HepG2 (cell line): ENCODE measurements at regions not wholly inside any gene's neighbourhood (a gene's known extent, or its start where the extent isn't known, plus 50 kb on each side); places are given as distances from the start of the nearest gene placed in this dataset.

Experiments used
- ATAC-seq: fragments of 200-7000 bp; cut with Tn5 transposase; 3 replicates; pipeline ENCODE4 v1.9.1; 2020; ENCODE audit warnings: mild to moderate bottlenecking, moderate library complexity
- BruUV-seq: library from RNA; stranded (reverse); fragments of 400-500 nt; replicated peaks from 2 replicates; lab custom pipeline; 2021; lab: Mats Ljungman, UMichigan
- CTCF ChIA-PET: fragments of 300-600 bp; formaldehyde crosslinking; extraction: SDS; loops from one replicate; lab custom pipeline; 2021; ENCODE audit warnings: low total read pairs, inconsistent platforms, low intra/inter-chr PET ratio; lab: Yijun Ruan, JAX
- POLR2A ChIA-PET: fragments of 350-600 bp; sonication (Branson Sonifier 250); formaldehyde crosslinking; loops from one replicate; lab custom pipeline; 2020; ENCODE audit warnings: antibody characterized with exemption, inconsistent platforms; lab: Yijun Ruan, JAX
- DNase-seq: peaks from one replicate; pipeline ENCODE4 v3.0.0-alpha.2; 2015; ENCODE audit warnings: low spot score
- FAIRE-seq: peaks from 3 replicates; lab custom pipeline; 2011; peaks lifted over from hg19 to GRCh38; lab: Jason Lieb, UNC
- H2AFZ ChIP-seq: one replicate; pipeline ENCODE4 v1.6.1; 2011; ENCODE audit warnings: low read length, inconsistent platforms
- H3K27ac ChIP-seq: fragments of 300-600 bp; 3 replicates; pipeline ENCODE4 v1.8.0; 2011; ENCODE audit warnings: mixed run types, mild to moderate bottlenecking, mixed read lengths, low read length, inconsistent platforms; ENCODE audit not compliant: insufficient read depth; ENCODE audit errors: extremely low read length
- H3K27me3 ChIP-seq, 2 experiments: fragments of 200-600 bp in 1 of 2; 2 replicates in 1 of 2; 3 replicates in 1 of 2; pipeline versions ENCODE4 v1.6.0 to v1.8.0; 2011; ENCODE audit warnings: low read length in 2 of 2, mild to moderate bottlenecking in 2 of 2, moderate library complexity in 2 of 2, inconsistent platforms in 1 of 2; ENCODE audit not compliant: insufficient read depth in 2 of 2, control insufficient read depth in 1 of 2
- H3K36me3 ChIP-seq, 2 experiments: fragments of 200-600 bp in 1 of 2; replicated peaks in 1 of 2; 2 replicates in 1 of 2; 3 replicates in 1 of 2; pipeline versions ENCODE4 v1.5.1 to v1.8.0; 2011; ENCODE audit warnings: low read length in 2 of 2, inconsistent platforms in 1 of 2; ENCODE audit not compliant: insufficient read depth in 2 of 2, control insufficient read depth in 1 of 2
- H3K4me1 ChIP-seq: 2 replicates; pipeline ENCODE4 v1.5.1; 2012; ENCODE audit warnings: low read length, inconsistent platforms; ENCODE audit not compliant: insufficient read depth
- H3K4me2 ChIP-seq: 2 replicates; pipeline ENCODE4 v1.6.0; 2011; ENCODE audit warnings: low read depth, low read length, inconsistent platforms
- H3K4me3 ChIP-seq, 3 experiments: fragments of 200-600 bp in 1 of 3; sonication (generic), shearing (Covaris generic) in 1 of 3; replicated peaks in 1 of 3; 2 replicates each; pipeline ENCODE4 v1.5.1; 2011 to 2016; ENCODE audit warnings: low read length in 3 of 3, inconsistent platforms in 2 of 3, low read depth in 2 of 3, mild to moderate bottlenecking in 2 of 3, control low read depth in 1 of 3, mixed read lengths in 1 of 3; ENCODE audit not compliant: insufficient read depth in 1 of 3
- H3K79me2 ChIP-seq: one replicate; pipeline ENCODE4 v1.6.1; 2011; ENCODE audit warnings: low read length, inconsistent platforms; ENCODE audit not compliant: insufficient read depth
- H3K9ac ChIP-seq: 2 replicates; pipeline ENCODE4 v1.6.0; 2011; ENCODE audit warnings: mild to moderate bottlenecking, low read depth, low read length, inconsistent platforms; ENCODE audit not compliant: insufficient read depth
- H3K9me3 ChIP-seq: 2 replicates; pipeline ENCODE4 v1.5.1; 2012; ENCODE audit warnings: mild to moderate bottlenecking, low read length
- H4K20me1 ChIP-seq: 2 replicates; pipeline ENCODE4 v1.6.0; 2011; ENCODE audit warnings: inconsistent platforms, mild to moderate bottlenecking, low read length, moderate library complexity; ENCODE audit not compliant: insufficient read depth
- DZIP1 ChIP-seq: sonication (generic); formaldehyde crosslinking; IDR thresholded peaks from 2 replicates; pipeline ENCODE4 v1.5.0; 2020; ENCODE audit warnings: mild to moderate bottlenecking, missing genetic modification reagents
- FOSL2 ChIP-seq: sonication (generic); formaldehyde crosslinking; IDR thresholded peaks from 2 replicates; pipeline ENCODE4 v1.4.0; 2020; ENCODE audit warnings: missing genetic modification reagents
- HBP1 ChIP-seq: IDR thresholded peaks from 2 replicates; pipeline ENCODE4 v1.6.1; 2016; ENCODE audit warnings: low read depth, control low read depth
- KDM3A ChIP-seq: IDR thresholded peaks from 2 replicates; pipeline ENCODE4 v1.6.1; 2018; ENCODE audit warnings: low read depth, missing compliant biosample characterization
- SMAD9 ChIP-seq: sonication (generic); formaldehyde crosslinking; IDR thresholded peaks from 2 replicates; pipeline ENCODE4 v1.5.1; 2020; ENCODE audit warnings: mild to moderate bottlenecking, missing genetic modification reagents
- ZMYM2 ChIP-seq: sonication (generic); formaldehyde crosslinking; IDR thresholded peaks from 2 replicates; pipeline ENCODE4 v1.8.0; 2022; ENCODE audit warnings: mild to moderate bottlenecking, missing genetic modification reagents
- ZNF256 ChIP-seq: sonication (generic); formaldehyde crosslinking; conservative IDR thresholded peaks from 2 replicates; pipeline ENCODE4 v1.4.0; 2020; ENCODE audit warnings: missing genetic modification reagents
- WGBS: methylation state at CpG from one replicate; pipeline ENCODE4 v1.1.6; 2017; ENCODE audit warnings: low lambda C conversion rate; 5-methylcytosine and 5-hydroxymethylcytosine counted together
- in situ Hi-C: cut with HindIII; loops from 2 replicates; pipeline ENCODE4 v1.10.0; 2017; ENCODE audit warnings: low pct_unique_long_range_greater_than_20kb; ENCODE audit not compliant: extremely low pct_ligation_motif_present
- intact Hi-C: fragments of 100-400 bp; cut with micrococcal nuclease; formaldehyde crosslinking; loops from one replicate; pipeline ENCODE4 v1.10.0; 2022; ENCODE audit not compliant: unreplicated experiment

- in situ Hi-C loops, result no loop called here
- ChIA-PET POLR2A (no interaction called here), CTCF (no interaction called here)
- Histone ChIP-seq H3K9me3 (no peaks in the 10 kb centered on the region), H4K20me1 (no peaks in the 10 kb centered on the region), H3K27me3 (peaks cover 0 to 3% of the 10 kb centered on the region in 2 experiments; a peak in 2 of 5 replicates), H3K4me2 (no peak overlapping the region), H3K4me1 (no peaks in the 10 kb centered on the region), H3K9ac (no peak overlapping the region), H2AFZ (no peak overlapping the region), H3K36me3 (no peaks in the 10 kb centered on the region), H3K4me3 (no peak overlapping the region), H3K79me2 (no peaks in the 10 kb centered on the region), H3K27ac (no peak overlapping the region)
- FAIRE-seq (no peak), ATAC-seq (no peak), DNase-seq (no peak)
- 64% methylated on average over 8 of the region's 8 CpGs for WGBS
- BruUV-seq, result no TSS peak
- intact Hi-C loops, result no loop called here
- TF ChIP-seq ZMYM2 (CRISPR knock-in tag) (no peak), DZIP1 (CRISPR knock-in tag) (no peak), ZNF256 (CRISPR knock-in tag) (no peak), FOSL2 (CRISPR knock-in tag) (no peak), KDM3A (CRISPR knock-in tag) (no peak), SMAD9 (no peak), HBP1 (no peak)
Observed at GRCh38 chr14:76708771-76709170, 52.5 kb upstream of the VASH1 start.
